ENCODE measurements at regions not wholly inside any gene's neighbourhood (a gene's known extent, or its start where the extent isn't known, plus 50 kb on each side); places are given as distances from the start of the nearest gene placed in this dataset.

DNA sequence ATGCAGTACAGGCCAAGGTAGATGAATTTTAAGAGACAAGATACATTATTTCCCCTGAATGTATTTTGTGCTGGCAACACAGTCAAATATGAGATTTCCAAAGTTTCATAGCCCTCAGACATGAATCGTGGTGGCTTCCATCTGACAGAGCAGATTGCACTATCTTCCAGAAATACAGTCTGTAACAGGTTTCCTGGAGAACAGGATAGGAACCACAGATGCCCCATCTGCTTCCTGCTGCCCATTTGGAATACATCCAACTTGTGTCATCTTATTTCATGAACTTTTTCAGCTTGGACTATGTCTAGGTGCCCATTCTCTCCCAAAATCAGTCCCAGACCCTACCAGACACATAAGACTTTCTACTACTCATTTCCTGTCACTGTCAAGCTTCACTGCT is 426.0 kb downstream of the KIF16B start:
- TF ChIP-seq, protein P1, sequence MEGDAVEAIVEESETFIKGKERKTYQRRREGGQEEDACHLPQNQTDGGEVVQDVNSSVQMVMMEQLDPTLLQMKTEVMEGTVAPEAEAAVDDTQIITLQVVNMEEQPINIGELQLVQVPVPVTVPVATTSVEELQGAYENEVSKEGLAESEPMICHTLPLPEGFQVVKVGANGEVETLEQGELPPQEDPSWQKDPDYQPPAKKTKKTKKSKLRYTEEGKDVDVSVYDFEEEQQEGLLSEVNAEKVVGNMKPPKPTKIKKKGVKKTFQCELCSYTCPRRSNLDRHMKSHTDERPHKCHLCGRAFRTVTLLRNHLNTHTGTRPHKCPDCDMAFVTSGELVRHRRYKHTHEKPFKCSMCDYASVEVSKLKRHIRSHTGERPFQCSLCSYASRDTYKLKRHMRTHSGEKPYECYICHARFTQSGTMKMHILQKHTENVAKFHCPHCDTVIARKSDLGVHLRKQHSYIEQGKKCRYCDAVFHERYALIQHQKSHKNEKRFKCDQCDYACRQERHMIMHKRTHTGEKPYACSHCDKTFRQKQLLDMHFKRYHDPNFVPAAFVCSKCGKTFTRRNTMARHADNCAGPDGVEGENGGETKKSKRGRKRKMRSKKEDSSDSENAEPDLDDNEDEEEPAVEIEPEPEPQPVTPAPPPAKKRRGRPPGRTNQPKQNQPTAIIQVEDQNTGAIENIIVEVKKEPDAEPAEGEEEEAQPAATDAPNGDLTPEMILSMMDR (IDR thresholded peaks at IDR 0.05; ENCODE audit: borderline replicate concordance, extremely low read depth, low read length, poor library complexity, severe bottlenecking), result no peak
- no peak for TF ChIP-seq EZH2 (IDR thresholded peaks at IDR 0.05; ENCODE audit: borderline replicate concordance, low read depth, low read length, severe bottlenecking)
